ENCODE measurements at regions not wholly inside any gene's neighbourhood (a gene's known extent, or its start where the extent isn't known, plus 50 kb on each side); places are given as distances from the start of the nearest gene placed in this dataset.

- no peaks in the 10 kb centered on the region for H3K9me3 ChIP-seq
- no peak overlapping the region for H3K27ac ChIP-seq
- no peaks in the 10 kb centered on the region for H3K27me3 ChIP-seq
- WGBS, 2 donors, result 24 to 47% methylated on average over 1 of the region's 1 CpG
- intact Hi-C loops (cut with DNase I), result no loop called here
- no peaks in the 10 kb centered on the region for H3K4me1 ChIP-seq
- H3K4me3 ChIP-seq, result no peak overlapping the region
- TF ChIP-seq CTCF (IDR thresholded peaks at IDR 0.05) (no peak), EP300 (IDR thresholded peaks at IDR 0.05) (no peak), POLR2A (IDR thresholded peaks at IDR 0.05) (no peak), POLR2AphosphoS5 (IDR thresholded peaks at IDR 0.05) (no peak)
- DNase-seq, result no peak
- H3K36me3 ChIP-seq, result no peaks in the 10 kb centered on the region
These were observed 150.5 kb upstream of the NPHP3 start for GRCh38 chr3:132872711-132873110.

GRCh38 chr3:132871956-132872355 lies 149.7 kb upstream of the NPHP3 start:
- WGBS, 2 donors, result 73 to 80% methylated on average over 4 of the region's 4 CpGs
- Histone ChIP-seq H3K27ac (no peak overlapping the region), H3K27me3 (no peaks in the 10 kb centered on the region), H3K4me1 (no peaks in the 10 kb centered on the region), H3K9me3 (no peaks in the 10 kb centered on the region), H3K36me3 (no peaks in the 10 kb centered on the region), H3K4me3 (no peak overlapping the region)
- intact Hi-C loops (cut with DNase I), result no loop called here
- DNase-seq, result no peak
- no peak for TF ChIP-seq CTCF (IDR thresholded peaks at IDR 0.05)
- TF ChIP-seq EP300 (IDR thresholded peaks at IDR 0.05), result no peak
- no peak for TF ChIP-seq POLR2A (IDR thresholded peaks at IDR 0.05)
- no peak for TF ChIP-seq POLR2AphosphoS5 (IDR thresholded peaks at IDR 0.05)

GRCh38 chr3:132870541-132870940 lies 148.3 kb upstream of the NPHP3 start:
- 53 to 72% methylated on average over 4 of the region's 4 CpGs for WGBS, 2 donors
- no peak for TF ChIP-seq CTCF (IDR thresholded peaks at IDR 0.05)
- TF ChIP-seq POLR2A (IDR thresholded peaks at IDR 0.05), result no peak
- TF ChIP-seq EP300 (IDR thresholded peaks at IDR 0.05), result no peak
- no peak for TF ChIP-seq POLR2AphosphoS5 (IDR thresholded peaks at IDR 0.05)

GRCh38 chr3:132867956-132868355 lies 145.7 kb upstream of the NPHP3 start:
- intact Hi-C loops (cut with DNase I), result no loop called here
- TF ChIP-seq EP300 (IDR thresholded peaks at IDR 0.05), result no peak
- no peak for TF ChIP-seq CTCF (IDR thresholded peaks at IDR 0.05)
- DNase-seq, result no peak
- H3K27ac ChIP-seq, result no peak overlapping the region
- H3K36me3 ChIP-seq, result no peaks in the 10 kb centered on the region
- no peaks in the 10 kb centered on the region for H3K27me3 ChIP-seq
- no peaks in the 10 kb centered on the region for H3K4me1 ChIP-seq
- H3K9me3 ChIP-seq, result no peaks in the 10 kb centered on the region
- WGBS, 2 donors, result 89 to 91% methylated on average over 1 of the region's 1 CpG
- H3K4me3 ChIP-seq, result no peak overlapping the region

More at GRCh38 chr3:132870541-132870940, 148.3 kb upstream of the NPHP3 start:
- Histone ChIP-seq H3K4me1 (no peaks in the 10 kb centered on the region), H3K9me3 (no peaks in the 10 kb centered on the region), H3K4me3 (no peak overlapping the region), H3K36me3 (no peaks in the 10 kb centered on the region), H3K27ac (no peak overlapping the region), H3K27me3 (no peaks in the 10 kb centered on the region)
- intact Hi-C loops (cut with DNase I), result no loop called here
- no peak for DNase-seq

- Histone ChIP-seq H3K27me3 (no peaks in the 10 kb centered on the region), H3K36me3 (no peaks in the 10 kb centered on the region), H3K4me1 (no peaks in the 10 kb centered on the region), H3K9me3 (no peaks in the 10 kb centered on the region), H3K27ac (no peak overlapping the region), H3K4me3 (no peak overlapping the region)
- 65 to 75% methylated on average over 3 of the region's 3 CpGs for WGBS, 2 donors
- intact Hi-C loops (cut with DNase I), result no loop called here
- TF ChIP-seq POLR2AphosphoS5 (IDR thresholded peaks at IDR 0.05), result no peak
- no peak for TF ChIP-seq POLR2A (IDR thresholded peaks at IDR 0.05)
- TF ChIP-seq CTCF (IDR thresholded peaks at IDR 0.05), result no peak
- no peak for TF ChIP-seq EP300 (IDR thresholded peaks at IDR 0.05)
- DNase-seq, result no peak
These were observed 145.3 kb upstream of the NPHP3 start for GRCh38 chr3:132867526-132867925.

Data from sigmoid colon (tissue), 6 donors.